GM19397 (cell line): ENCODE measurements at regions not wholly inside any gene's neighbourhood (a gene's known extent, or its start where the extent isn't known, plus 50 kb on each side); places are given as distances from the start of the nearest gene placed in this dataset.
"Not testable (repeated sequence)": the region's sequence is repeated elsewhere in the genome, so short reads cannot be mapped to it uniquely, and the experiment has no call there.

Source experiments
- ATAC-seq: cut with Tn5 transposase; IDR thresholded peaks from one replicate; pipeline ENCODE4 v1.9.1; 2021; ENCODE audit warnings: mild to moderate bottlenecking, moderate library complexity; ENCODE audit not compliant: unreplicated experiment

DNA sequence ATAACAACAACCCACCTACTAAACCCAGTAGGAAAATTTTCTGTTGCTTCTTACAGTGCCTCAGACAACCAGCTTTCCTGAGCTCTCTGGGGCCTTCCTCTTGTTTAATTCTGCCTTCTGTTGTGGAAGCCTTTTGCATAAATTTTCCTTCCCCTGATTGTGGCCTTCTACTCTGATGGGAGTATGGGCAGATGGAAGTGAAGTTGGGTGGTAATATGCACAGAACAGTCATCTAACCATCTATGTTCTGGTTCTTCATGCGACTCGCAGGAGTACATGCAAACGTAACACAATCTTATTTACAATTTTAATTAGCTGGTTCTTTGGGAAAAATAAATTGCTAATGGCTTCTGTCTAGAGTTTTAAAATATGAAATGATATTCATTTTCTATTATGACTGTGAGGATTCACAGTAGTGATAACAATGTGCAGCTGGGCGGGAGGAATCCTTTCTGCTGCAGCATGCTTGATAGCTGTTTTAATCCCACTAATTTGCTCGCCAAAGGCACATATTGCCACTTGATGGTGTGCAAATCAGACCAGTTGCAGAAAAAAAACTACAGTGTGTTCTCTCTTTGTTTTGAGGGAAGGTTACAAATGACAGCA lies 311.5 kb upstream of the ROPN1 start:
- ATAC-seq = no peak

GRCh38 chr3:124306665-124307064 lies 314.7 kb upstream of the ROPN1 start:
- ATAC-seq = no peak

DNA sequence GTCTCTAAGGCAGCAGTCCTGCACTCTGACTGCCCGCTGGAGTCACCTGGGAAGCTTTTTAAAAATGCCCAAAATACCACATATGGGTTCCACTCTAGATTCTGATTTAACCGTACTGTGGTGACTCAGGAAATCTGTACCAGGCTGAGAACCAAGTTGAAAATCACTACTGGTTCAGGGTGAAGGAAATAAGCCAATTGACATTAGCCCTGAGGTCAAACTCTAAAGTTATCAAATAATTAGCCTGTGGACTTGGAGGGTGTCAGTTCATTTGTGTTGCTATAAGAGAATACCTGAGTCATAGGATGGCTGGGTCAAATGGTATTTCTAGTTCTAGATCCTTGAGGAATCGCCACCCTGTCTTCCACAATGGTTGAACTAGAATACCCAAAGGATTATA lies 321.7 kb upstream of the ROPN1 start:
- no peak for ATAC-seq

GRCh38 chr3:124315215-124316033 lies 323.5 kb upstream of the ROPN1 start:
- ATAC-seq = no peak

DNA sequence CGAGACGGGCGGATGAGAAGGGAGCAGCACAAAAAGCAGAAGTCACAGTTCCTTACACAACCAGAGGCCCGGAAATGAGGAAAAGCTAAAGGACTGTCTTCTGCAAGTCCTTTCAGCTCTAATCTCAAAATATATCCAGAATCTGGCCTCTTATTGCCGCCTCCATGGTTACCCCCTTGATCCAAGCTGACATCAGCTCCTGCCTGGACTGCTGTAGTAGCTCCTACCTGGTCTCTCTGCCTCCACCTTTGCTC lies 324.0 kb upstream of the ROPN1 start:
- ATAC-seq = no peak

DNA sequence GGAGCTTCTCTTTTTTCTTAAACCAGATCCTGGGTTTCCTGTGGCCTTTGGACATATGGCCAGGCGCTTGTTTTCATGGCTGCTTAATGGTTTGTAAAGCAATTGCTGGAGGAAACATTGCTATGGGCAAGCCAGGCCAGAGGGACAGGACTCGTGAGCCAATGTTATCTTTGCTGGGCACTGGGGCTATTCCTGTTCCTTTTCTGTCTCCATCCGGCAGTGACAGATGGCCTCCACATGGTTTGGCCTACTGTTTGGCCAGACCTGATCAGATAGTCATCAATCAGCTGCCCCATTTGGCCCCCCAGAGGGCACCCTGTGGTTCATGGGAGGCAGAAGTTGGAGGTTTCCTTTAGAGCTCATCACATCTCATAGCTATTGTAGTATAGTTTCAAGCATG lies 326.1 kb upstream of the ROPN1 start:
- no peak for ATAC-seq

- no peak for ATAC-seq
These were observed 326.7 kb upstream of the ROPN1 start for GRCh38 chr3:124318656-124319055.

DNA sequence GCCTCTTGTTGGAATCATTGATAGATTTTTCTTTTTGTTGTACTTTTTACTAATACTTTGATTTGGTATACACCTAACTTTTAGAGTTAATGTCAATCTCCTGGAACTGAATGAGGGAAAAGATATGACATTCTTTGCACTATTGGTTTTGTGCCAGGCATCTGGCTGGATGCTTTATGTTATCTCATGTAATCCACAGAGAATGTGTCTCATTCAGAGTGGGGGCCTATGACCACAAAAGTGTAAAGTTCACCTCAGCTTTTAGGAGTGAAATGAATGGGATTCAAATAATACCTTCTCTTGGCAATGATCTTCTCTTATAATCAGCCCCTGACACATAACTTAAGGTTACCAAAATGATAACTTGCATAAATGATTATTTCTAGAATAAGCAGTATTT lies 329.1 kb upstream of the ROPN1 start:
- ATAC-seq = no peak

- no peak for ATAC-seq
These were observed 330.5 kb upstream of the ROPN1 start for GRCh38 chr3:124322309-124322880.

DNA sequence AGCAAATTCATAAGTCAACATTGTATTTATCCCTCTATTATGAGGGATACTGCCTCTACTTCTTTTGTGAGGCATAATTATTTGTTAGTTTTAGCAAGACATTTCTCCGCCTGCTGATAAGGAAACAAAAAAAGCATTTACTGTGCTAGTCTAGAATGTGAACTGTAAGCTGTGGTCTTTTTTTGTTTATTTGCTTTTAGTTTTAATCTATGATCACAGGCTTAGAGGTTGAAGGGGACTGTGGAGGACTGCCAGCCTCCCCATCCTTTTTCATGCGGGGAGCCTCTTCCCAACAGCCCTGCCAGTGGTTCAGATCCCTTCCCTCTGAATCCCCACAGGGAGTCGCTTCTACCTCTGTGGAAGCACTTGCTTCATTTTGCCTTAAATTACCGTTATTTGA lies 331.0 kb upstream of the ROPN1 start:
- no peak for ATAC-seq

- ATAC-seq = no peak
These were observed 333.3 kb upstream of the ROPN1 start for GRCh38 chr3:124325248-124325647.

DNA sequence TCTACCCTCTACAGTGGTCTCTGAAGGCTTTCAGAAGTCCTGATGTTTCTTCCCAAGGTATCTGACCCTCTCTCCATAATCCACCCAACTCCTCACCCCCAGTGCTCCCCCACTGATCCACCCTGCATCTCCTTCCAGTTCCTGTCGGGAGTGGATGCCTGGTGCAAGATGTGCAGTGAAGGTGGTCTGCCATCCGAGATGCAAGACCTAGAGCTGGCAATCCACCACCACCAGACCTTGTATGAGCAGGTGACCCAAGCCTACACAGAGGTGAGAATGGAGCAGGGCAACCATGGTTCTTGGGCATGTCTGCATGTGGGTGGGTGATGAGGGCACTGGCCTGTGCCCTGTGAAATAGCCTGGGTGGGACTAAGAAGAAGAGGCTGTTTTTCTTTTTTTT lies 337.8 kb upstream of the ROPN1 start:
- ATAC-seq = no peak

GRCh38 chr3:124333931-124334640 lies 342.2 kb upstream of the ROPN1 start:
- ATAC-seq = no peak

DNA sequence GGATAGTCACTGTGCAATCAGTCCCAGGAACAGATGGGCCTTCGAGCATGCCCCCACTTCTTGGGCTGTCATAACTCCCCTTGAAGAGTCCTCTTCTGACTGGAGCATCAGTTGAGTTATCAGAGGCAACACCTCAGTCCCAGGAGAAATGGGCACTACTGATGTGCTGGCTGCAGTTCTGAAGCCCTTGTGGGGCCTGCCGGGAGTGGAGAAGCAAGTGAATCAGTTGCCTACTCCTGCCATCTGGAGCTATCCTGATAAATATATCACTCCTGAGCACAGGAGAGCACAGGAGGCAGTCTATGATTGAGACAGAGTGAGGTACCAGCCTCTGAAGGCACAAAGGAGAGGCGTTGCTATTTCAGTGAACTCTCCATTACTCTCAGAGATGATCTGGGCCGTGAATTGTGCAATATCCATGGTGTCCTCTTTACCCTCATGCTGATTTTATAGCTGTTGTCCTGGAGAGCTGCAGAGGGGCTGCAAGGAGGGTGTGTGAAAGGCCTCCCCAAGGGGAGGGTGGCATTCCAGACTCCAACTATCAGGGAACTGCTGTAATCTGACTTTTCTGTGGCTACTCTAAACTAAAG lies 344.2 kb upstream of the ROPN1 start:
- ATAC-seq = no peak

DNA sequence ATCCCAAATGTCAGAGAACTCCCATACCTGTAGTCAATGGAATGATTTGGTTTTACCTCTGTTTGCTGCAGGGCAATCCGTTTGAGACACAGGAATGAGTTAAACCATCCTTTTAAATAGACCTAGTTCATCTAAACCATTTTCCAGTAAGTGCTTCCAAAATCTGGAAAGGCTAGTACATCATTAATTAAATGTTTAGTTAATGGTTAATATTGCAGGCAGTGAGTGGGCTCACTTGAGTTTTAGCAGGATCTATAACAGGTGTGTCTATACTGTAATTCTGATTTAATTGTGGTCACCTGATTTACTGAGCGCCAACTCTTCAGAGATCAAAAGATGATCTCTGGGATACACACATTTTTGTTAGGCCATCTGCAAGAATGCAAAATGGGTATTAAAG lies 353.9 kb upstream of the ROPN1 start:
- no peak for ATAC-seq

DNA sequence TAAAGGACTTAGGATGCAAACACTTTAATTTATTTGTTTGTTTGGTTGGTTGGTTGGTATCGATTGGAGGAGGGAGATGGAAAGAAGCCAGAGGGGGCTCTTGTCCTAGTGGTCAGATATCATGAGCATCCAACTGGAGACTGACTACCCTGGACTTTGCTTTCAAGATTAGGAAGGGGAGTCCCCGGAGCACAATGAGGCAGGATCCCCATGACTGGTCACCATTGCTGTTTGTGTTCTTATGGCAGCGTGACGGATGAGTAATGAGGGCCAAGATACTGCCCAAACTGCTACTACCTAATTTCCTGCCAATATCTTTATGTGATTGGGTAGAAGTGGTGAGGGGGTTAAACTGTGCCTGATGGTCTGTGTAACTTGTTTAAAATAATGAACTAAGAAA lies 354.6 kb upstream of the ROPN1 start:
- ATAC-seq = no peak

DNA sequence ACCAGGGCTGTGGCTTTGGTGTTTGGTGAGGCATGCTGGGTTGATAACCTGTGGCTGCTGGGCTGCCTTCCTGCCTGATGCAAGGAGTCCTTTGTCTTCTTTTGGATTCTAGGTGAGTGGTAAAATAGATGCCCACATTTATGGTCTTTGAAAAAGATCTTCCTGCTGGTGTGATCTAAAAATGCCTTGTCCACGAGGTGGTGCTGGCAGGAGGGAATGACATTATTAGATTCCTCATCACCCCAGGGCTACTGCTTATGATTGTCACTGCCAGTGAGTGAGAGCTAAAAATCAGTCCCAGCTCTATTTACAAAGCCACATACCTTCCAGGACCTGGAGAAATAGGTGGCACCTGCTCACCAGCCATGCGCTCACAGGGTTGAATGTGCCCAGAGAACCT lies 355.5 kb upstream of the ROPN1 start:
- ATAC-seq = no peak

GRCh38 chr3:124348555-124348954 lies 356.6 kb upstream of the ROPN1 start:
- ATAC-seq = not testable (repeated sequence)

- no peak for ATAC-seq
These were observed 359.7 kb upstream of the ROPN1 start for GRCh38 chr3:124351430-124352148.

DNA sequence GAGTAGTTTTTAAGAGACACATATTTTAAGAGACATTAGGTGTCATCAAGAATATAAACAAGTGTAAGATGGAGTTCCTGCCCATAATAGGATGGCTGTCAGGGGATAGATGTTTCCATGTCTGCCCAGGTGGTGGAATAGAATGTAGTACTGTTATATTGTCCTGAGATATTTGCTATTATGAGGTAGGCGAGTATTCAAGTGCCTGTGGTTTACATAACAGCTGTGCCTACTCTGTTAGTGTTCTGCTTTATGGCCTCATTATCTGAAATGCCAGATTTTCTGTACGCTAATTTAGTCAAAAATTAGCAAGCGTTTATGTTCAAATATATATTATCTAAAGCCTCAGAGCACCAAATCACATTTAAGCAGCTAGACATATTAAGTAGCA lies 360.2 kb upstream of the ROPN1 start:
- no peak for ATAC-seq

DNA sequence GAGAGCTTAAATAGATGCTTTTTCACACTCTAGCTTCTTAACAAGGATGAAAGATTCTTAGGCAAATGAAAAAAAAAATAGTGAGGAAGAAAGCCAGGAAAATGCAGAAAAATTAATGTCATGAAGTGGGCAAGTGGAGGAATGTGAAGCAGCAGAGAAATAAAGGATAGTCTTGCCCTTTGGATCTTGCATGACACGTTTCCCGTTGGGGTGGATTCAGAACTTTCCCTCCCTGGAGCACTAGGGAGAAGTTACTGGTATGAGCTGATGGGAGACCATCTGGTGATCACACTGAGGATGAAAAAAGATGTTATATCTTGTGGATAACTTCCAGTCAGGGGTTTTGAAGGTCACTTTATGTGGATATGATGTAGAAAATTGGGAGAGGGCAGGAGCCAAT lies 361.8 kb upstream of the ROPN1 start:
- no peak for ATAC-seq
